ENCODE measurements at regions not wholly inside any gene's neighbourhood (a gene's known extent, or its start where the extent isn't known, plus 50 kb on each side); places are given as distances from the start of the nearest gene placed in this dataset.

- TF ChIP-seq ZNF212 (CRISPR knock-in tag; IDR thresholded peaks at IDR 0.05) (no peak), SMARCE1 (IDR thresholded peaks at IDR 0.05) (no peak)
These were observed 177.4 kb downstream of the JRKL start (continued) for GRCh38 chr11:96567176-96567575.

- WGBS (ENCODE audit: insufficient coverage, low coverage, missing lambda C conversion rate), result 32% methylated on average over 3 of the region's 3 CpGs
- H4K20me1 ChIP-seq (replicated peaks; ENCODE audit: control insufficient read depth, insufficient read depth, low read length), result no peaks in the 10 kb centered on the region
- no peak for TF ChIP-seq SMARCC2 (IDR thresholded peaks at IDR 0.05; ENCODE audit: low read depth)
- TF ChIP-seq NCOA2 (IDR thresholded peaks at IDR 0.05; ENCODE audit: partially characterized antibody in 2 of 2), result no peak
- TF ChIP-seq TSHZ1 (CRISPR knock-in tag; IDR thresholded peaks at IDR 0.05), result no peak
- TF ChIP-seq PHB2 (IDR thresholded peaks at IDR 0.05; ENCODE audit: low read depth), result no peak
- TF ChIP-seq ZKSCAN8 (CRISPR knock-in tag; IDR thresholded peaks at IDR 0.05), result no peak
- no peak for TF ChIP-seq TRIM28 (IDR thresholded peaks at IDR 0.05)
- TF ChIP-seq TEAD2 (tag; IDR thresholded peaks at IDR 0.05), result no peak
- TF ChIP-seq ZNF184 (CRISPR knock-in tag; IDR thresholded peaks at IDR 0.05), result no peak
- no peak for TF ChIP-seq YBX1 (IDR thresholded peaks at IDR 0.05)
- TF ChIP-seq ZNF280A (IDR thresholded peaks at IDR 0.05; ENCODE audit: low read depth, partially characterized antibody), result no peak
- TF ChIP-seq KHSRP (IDR thresholded peaks at IDR 0.05), result no peak
- TF ChIP-seq ZNF551 (CRISPR knock-in tag; IDR thresholded peaks at IDR 0.05), result no peak
- no peak for TF ChIP-seq XRCC5 (IDR thresholded peaks at IDR 0.05; ENCODE audit: low read depth, low read length)
- TF ChIP-seq DLX4 (CRISPR knock-in tag; IDR thresholded peaks at IDR 0.05), result no peak
- TF ChIP-seq RBBP5 (IDR thresholded peaks at IDR 0.05; ENCODE audit: borderline replicate concordance, insufficient read depth, low read length, poor library complexity, severe bottlenecking), result no peak
- TF ChIP-seq EHMT2 (IDR thresholded peaks at IDR 0.05), result no peak
- no peak for TF ChIP-seq PYGO2 (tag; IDR thresholded peaks at IDR 0.05)
These were observed 177.9 kb downstream of the JRKL start for GRCh38 chr11:96567667-96568066.

More at GRCh38 chr11:96567667-96568066, 177.9 kb downstream of the JRKL start:
- Histone ChIP-seq H3K9me1 (ENCODE audit: control insufficient read depth, insufficient read depth, low read length) (no peaks in the 10 kb centered on the region), H3K4me2 (ENCODE audit: insufficient read depth, low read length) (no peak overlapping the region), H3K36me3 (ENCODE audit: control insufficient read depth, insufficient read depth, low read length) (no peaks in the 10 kb centered on the region), H3K9ac (ENCODE audit: insufficient read depth in 1 of 2, low read depth in 2 of 2, low read length in 2 of 2) (no peak overlapping the region), H3K27ac (ENCODE audit: extremely low read depth, low read depth, low read length) (no peak overlapping the region), H3K9me3 (replicated peaks; ENCODE audit: control insufficient read depth, insufficient read depth, low read depth, low read length) (no peaks in the 10 kb centered on the region), H3K27me3 (ENCODE audit: control insufficient read depth in 2 of 2, insufficient read depth in 2 of 2, low read length in 2 of 2) (no peaks in the 10 kb centered on the region), H3K79me2 (ENCODE audit: control insufficient read depth, insufficient read depth, low read length) (no peaks in the 10 kb centered on the region), H2AFZ (ENCODE audit: low read depth, low read length) (0 out of 2 replicates have a peak overlapping the region, but pooled peaks have one; percentile 33), H3K4me1 (replicated peaks in 1 of 2; ENCODE audit: control insufficient read depth in 2 of 2, insufficient read depth in 2 of 2, low read length in 2 of 2) (no peaks in the 10 kb centered on the region), H3K4me3 (no peak overlapping the region)
- in situ Hi-C loops (cut with MboI), result no loop called here
- CTCF ChIA-PET (ENCODE audit: low intra/inter-chr PET ratio), result no interaction called here
- POLR2A ChIA-PET, result interaction anchor here (1.0 kb wide), 1 partner anchor 9 kb away, joined by 3 read pairs; no protein-coding TSS in a partner anchor
- BruUV-seq (replicated peaks), result no TSS peak
- intact Hi-C loops (cut with micrococcal nuclease), result no loop called here
- ATAC-seq (no peak), FAIRE-seq (no peak), DNase-seq (ENCODE audit: extremely low read depth in 1 of 4, low spot score in 3 of 4) (no peak)

Measured in K562 (cell line).